ENCODE measurements at regions not wholly inside any gene's neighbourhood (a gene's known extent, or its start where the extent isn't known, plus 50 kb on each side); places are given as distances from the start of the nearest gene placed in this dataset.
"Not testable (repeated sequence)": the region's sequence is repeated elsewhere in the genome, so short reads cannot be mapped to it uniquely, and the experiment has no call there.

- H3K27me3 ChIP-seq (ENCODE audit: low read depth): no peaks in the 10 kb centered on the region
- intact Hi-C loops (cut with micrococcal nuclease): no loop called here
- H3K27ac ChIP-seq (replicated peaks): no peak overlapping the region
- TF ChIP-seq, protein P1, sequence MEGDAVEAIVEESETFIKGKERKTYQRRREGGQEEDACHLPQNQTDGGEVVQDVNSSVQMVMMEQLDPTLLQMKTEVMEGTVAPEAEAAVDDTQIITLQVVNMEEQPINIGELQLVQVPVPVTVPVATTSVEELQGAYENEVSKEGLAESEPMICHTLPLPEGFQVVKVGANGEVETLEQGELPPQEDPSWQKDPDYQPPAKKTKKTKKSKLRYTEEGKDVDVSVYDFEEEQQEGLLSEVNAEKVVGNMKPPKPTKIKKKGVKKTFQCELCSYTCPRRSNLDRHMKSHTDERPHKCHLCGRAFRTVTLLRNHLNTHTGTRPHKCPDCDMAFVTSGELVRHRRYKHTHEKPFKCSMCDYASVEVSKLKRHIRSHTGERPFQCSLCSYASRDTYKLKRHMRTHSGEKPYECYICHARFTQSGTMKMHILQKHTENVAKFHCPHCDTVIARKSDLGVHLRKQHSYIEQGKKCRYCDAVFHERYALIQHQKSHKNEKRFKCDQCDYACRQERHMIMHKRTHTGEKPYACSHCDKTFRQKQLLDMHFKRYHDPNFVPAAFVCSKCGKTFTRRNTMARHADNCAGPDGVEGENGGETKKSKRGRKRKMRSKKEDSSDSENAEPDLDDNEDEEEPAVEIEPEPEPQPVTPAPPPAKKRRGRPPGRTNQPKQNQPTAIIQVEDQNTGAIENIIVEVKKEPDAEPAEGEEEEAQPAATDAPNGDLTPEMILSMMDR (IDR thresholded peaks at IDR 0.05; ENCODE audit: borderline replicate concordance): no peak
- H3K9me3 ChIP-seq (replicated peaks): peaks cover 7% of the 10 kb centered on the region
- DNase-seq: no peak
- H3K4me3 ChIP-seq: no peak overlapping the region
- no peaks in the 10 kb centered on the region for H3K4me1 ChIP-seq
- no peaks in the 10 kb centered on the region for H3K36me3 ChIP-seq
These were observed 368.5 kb upstream of the DPYD start for GRCh38 chr1:98289311-98289710.

GRCh38 chr1:98288494-98288893 lies 367.7 kb upstream of the DPYD start:
- TF ChIP-seq, protein P1 (IDR thresholded peaks at IDR 0.05; ENCODE audit: borderline replicate concordance): no peak
- no peak for DNase-seq
- Histone ChIP-seq H3K27ac (replicated peaks) (no peak overlapping the region), H3K9me3 (replicated peaks) (peaks cover 7% of the 10 kb centered on the region), H3K4me1 (no peaks in the 10 kb centered on the region), H3K27me3 (ENCODE audit: low read depth) (no peaks in the 10 kb centered on the region), H3K4me3 (no peak overlapping the region), H3K36me3 (no peaks in the 10 kb centered on the region)
- intact Hi-C loops (cut with micrococcal nuclease): no loop called here

- Histone ChIP-seq H3K9me3 (replicated peaks) (peaks cover 7% of the 10 kb centered on the region), H3K4me3 (no peak overlapping the region), H3K36me3 (no peaks in the 10 kb centered on the region), H3K4me1 (no peaks in the 10 kb centered on the region), H3K27ac (replicated peaks) (no peak overlapping the region), H3K27me3 (ENCODE audit: low read depth) (no peaks in the 10 kb centered on the region)
- DNase-seq: no peak
- TF ChIP-seq, protein P1 (IDR thresholded peaks at IDR 0.05; ENCODE audit: borderline replicate concordance): no peak
- intact Hi-C loops (cut with micrococcal nuclease): no loop called here
These were observed 366.8 kb upstream of the DPYD start for GRCh38 chr1:98287626-98288025.

- H3K36me3 ChIP-seq: no peaks in the 10 kb centered on the region
- H3K27me3 ChIP-seq (ENCODE audit: low read depth): no peaks in the 10 kb centered on the region
- DNase-seq: no peak
- TF ChIP-seq, protein P1 (IDR thresholded peaks at IDR 0.05; ENCODE audit: borderline replicate concordance): no peak
- H3K4me1 ChIP-seq: no peaks in the 10 kb centered on the region
- no peak overlapping the region for H3K27ac ChIP-seq (replicated peaks)
- intact Hi-C loops (cut with micrococcal nuclease): no loop called here
- H3K9me3 ChIP-seq (replicated peaks): peaks cover 7% of the 10 kb centered on the region
- H3K4me3 ChIP-seq: no peak overlapping the region
These were observed 365.8 kb upstream of the DPYD start for GRCh38 chr1:98286656-98287055.

- intact Hi-C loops (cut with micrococcal nuclease); H3K4me1 ChIP-seq; H3K9me3 ChIP-seq (replicated peaks); H3K27ac ChIP-seq (replicated peaks); H3K27me3 ChIP-seq (ENCODE audit: low read depth); DNase-seq; H3K4me3 ChIP-seq; H3K36me3 ChIP-seq: not testable (repeated sequence)
These were observed 364.5 kb upstream of the DPYD start for GRCh38 chr1:98285286-98285685.

- no peak for DNase-seq
- no peak overlapping the region for H3K27ac ChIP-seq (replicated peaks)
- TF ChIP-seq, protein P1 (IDR thresholded peaks at IDR 0.05; ENCODE audit: borderline replicate concordance): no peak
These were observed 359.2 kb upstream of the DPYD start for GRCh38 chr1:98280049-98280448.

More at GRCh38 chr1:98280049-98280448, 359.2 kb upstream of the DPYD start:
- Histone ChIP-seq H3K4me3 (no peak overlapping the region), H3K4me1 (no peaks in the 10 kb centered on the region), H3K27me3 (ENCODE audit: low read depth) (no peaks in the 10 kb centered on the region), H3K9me3 (replicated peaks) (no peaks in the 10 kb centered on the region), H3K36me3 (no peaks in the 10 kb centered on the region)
- intact Hi-C loops (cut with micrococcal nuclease): no loop called here

All from left ventricle myocardium inferior (tissue), 1 donor.